Mucosa of rectum (tissue), 2 donors: ENCODE measurements at regions not wholly inside any gene's neighbourhood (a gene's known extent, or its start where the extent isn't known, plus 50 kb on each side); places are given as distances from the start of the nearest gene placed in this dataset.

Source experiments
- H3K27ac ChIP-seq, 2 donors: one replicate each; pipeline ENCODE4 v1.7.0; 2013; ENCODE audit warnings: inconsistent platforms in 2 of 2, low read depth in 2 of 2, low read length in 2 of 2
- H3K27me3 ChIP-seq, 2 donors: one replicate each; pipeline ENCODE4 v1.7.0; 2013; ENCODE audit warnings: low read length in 2 of 2; ENCODE audit not compliant: control insufficient read depth in 2 of 2, insufficient read depth in 2 of 2
- H3K36me3 ChIP-seq, 2 donors: one replicate each; pipeline ENCODE4 v1.7.0; 2013; ENCODE audit warnings: low read length in 2 of 2; ENCODE audit not compliant: control insufficient read depth in 2 of 2, insufficient read depth in 2 of 2
- H3K4me1 ChIP-seq, 2 donors: one replicate each; pipeline ENCODE4 v1.7.0; 2013; ENCODE audit warnings: low read length in 2 of 2, mild to moderate bottlenecking in 1 of 2; ENCODE audit not compliant: control insufficient read depth in 2 of 2, insufficient read depth in 2 of 2
- H3K4me3 ChIP-seq, 2 donors: one replicate each; pipeline ENCODE4 v1.7.0; 2013; ENCODE audit warnings: low read length in 2 of 2
- H3K9ac ChIP-seq, 2 donors: one replicate each; pipeline ENCODE4 v1.7.0; 2013; ENCODE audit warnings: low read length in 2 of 2, low read depth in 1 of 2, mild to moderate bottlenecking in 1 of 2
- H3K9me3 ChIP-seq, 2 donors: one replicate each; pipeline ENCODE4 v1.7.0; 2013; ENCODE audit warnings: low read length in 2 of 2; ENCODE audit not compliant: control insufficient read depth in 2 of 2
- donor health status: healthy.
- donor health status: Normal muscosa, but diverticular disease.

GRCh38 chr11:16612566-16613261, 125.7 kb upstream of the C11orf58 start:
- H3K9me3 ChIP-seq: no peaks in the 10 kb centered on the region
- peaks cover 73 to 76% of the 10 kb centered on the region in 2 donors for H3K27me3 ChIP-seq
- H3K27ac ChIP-seq: peak overlapping the region in 1 of 2 donors; percentile 41
- H3K4me3 ChIP-seq: peak overlapping the region; percentile 67 to 68
- peaks cover 5 to 11% of the 10 kb centered on the region in 2 donors for H3K4me1 ChIP-seq
- H3K36me3 ChIP-seq: no peaks in the 10 kb centered on the region
- no peak overlapping the region for H3K9ac ChIP-seq

GRCh38 chr11:16611926-16612565, 126.4 kb upstream of the C11orf58 start:
- H3K4me3 ChIP-seq: peak overlapping the region in 1 of 2 donors; percentile 1
- H3K9me3 ChIP-seq: no peaks in the 10 kb centered on the region
- no peak overlapping the region for H3K27ac ChIP-seq
- peaks cover 7 to 14% of the 10 kb centered on the region in 2 donors for H3K4me1 ChIP-seq
- no peaks in the 10 kb centered on the region for H3K36me3 ChIP-seq
- H3K27me3 ChIP-seq: peaks cover 76 to 77% of the 10 kb centered on the region in 2 donors
- no peak overlapping the region for H3K9ac ChIP-seq

- Histone ChIP-seq H3K27me3 (peaks cover 79 to 80% of the 10 kb centered on the region in 2 donors), H3K27ac (peak overlapping the region in 1 of 2 donors; percentile 4), H3K9me3 (no peaks in the 10 kb centered on the region), H3K4me1 (peaks cover 11 to 17% of the 10 kb centered on the region in 2 donors), H3K4me3 (peak overlapping the region in 1 of 2 donors; percentile 1), H3K36me3 (no peaks in the 10 kb centered on the region), H3K9ac (no peak overlapping the region)
These were observed 127.0 kb upstream of the C11orf58 start for GRCh38 chr11:16611401-16611921.

- H3K27me3 ChIP-seq: peaks cover 80 to 81% of the 10 kb centered on the region in 2 donors
- H3K4me1 ChIP-seq: peaks cover 13 to 21% of the 10 kb centered on the region in 2 donors
- no peak overlapping the region for H3K9ac ChIP-seq
- peak overlapping the region in 1 of 2 donors; percentile 4 for H3K27ac ChIP-seq
- H3K4me3 ChIP-seq: no peak overlapping the region
- no peaks in the 10 kb centered on the region for H3K9me3 ChIP-seq
- no peaks in the 10 kb centered on the region for H3K36me3 ChIP-seq
These were observed 127.6 kb upstream of the C11orf58 start for GRCh38 chr11:16610738-16611388.

GRCh38 chr11:16610213-16610737, 128.2 kb upstream of the C11orf58 start:
- Histone ChIP-seq H3K9ac (no peak overlapping the region), H3K36me3 (no peaks in the 10 kb centered on the region), H3K4me1 (peaks cover 17 to 25% of the 10 kb centered on the region in 2 donors), H3K9me3 (no peaks in the 10 kb centered on the region), H3K4me3 (no peak overlapping the region), H3K27me3 (peaks cover 76 to 80% of the 10 kb centered on the region in 2 donors), H3K27ac (peak overlapping the region in 1 of 2 donors; percentile 9)

GRCh38 chr11:16609769-16610168, 128.7 kb upstream of the C11orf58 start:
- Histone ChIP-seq H3K36me3 (no peaks in the 10 kb centered on the region), H3K4me1 (peaks cover 17 to 25% of the 10 kb centered on the region in 2 donors), H3K9ac (no peak overlapping the region), H3K9me3 (no peaks in the 10 kb centered on the region), H3K27me3 (peaks cover 72 to 75% of the 10 kb centered on the region in 2 donors), H3K4me3 (no peak overlapping the region), H3K27ac (peak overlapping the region in 1 of 2 donors; percentile 9)

- Histone ChIP-seq H3K36me3 (no peaks in the 10 kb centered on the region), H3K27ac (peak overlapping the region; percentile 7 to 52), H3K4me1 (peaks cover 18 to 20% of the 10 kb centered on the region in 2 donors), H3K4me3 (peak overlapping the region; percentile 50 to 58), H3K9ac (peak overlapping the region in 1 of 2 donors; percentile 21), H3K27me3 (peaks cover 64 to 67% of the 10 kb centered on the region in 2 donors), H3K9me3 (no peaks in the 10 kb centered on the region)
These were observed 130.5 kb upstream of the C11orf58 start for GRCh38 chr11:16607675-16608644.

GRCh38 chr11:16606784-16607674, 131.4 kb upstream of the C11orf58 start:
- H3K9me3 ChIP-seq: no peaks in the 10 kb centered on the region
- no peaks in the 10 kb centered on the region for H3K36me3 ChIP-seq
- peaks cover 18 to 20% of the 10 kb centered on the region in 2 donors for H3K4me1 ChIP-seq
- H3K9ac ChIP-seq: peak overlapping the region in 1 of 2 donors; percentile 67
- peak overlapping the region; percentile 58 to 68 for H3K4me3 ChIP-seq
- H3K27ac ChIP-seq: peak overlapping the region; percentile 48 to 52
- H3K27me3 ChIP-seq: peaks cover 57 to 59% of the 10 kb centered on the region in 2 donors
